ENCODE measurements at regions not wholly inside any gene's neighbourhood (a gene's known extent, or its start where the extent isn't known, plus 50 kb on each side); places are given as distances from the start of the nearest gene placed in this dataset.

GRCh38 chr10:44845361-44846175, 65.6 kb upstream of the TMEM72 start:
- intact Hi-C loops (cut with DNase I): no loop called here
- H3K27me3 ChIP-seq: no peaks in the 10 kb centered on the region
- H3K36me3 ChIP-seq: no peaks in the 10 kb centered on the region
- H3K9me3 ChIP-seq: no peaks in the 10 kb centered on the region
- TF ChIP-seq POLR2A (IDR thresholded peaks at IDR 0.05): no peak
- TF ChIP-seq, protein P1, sequence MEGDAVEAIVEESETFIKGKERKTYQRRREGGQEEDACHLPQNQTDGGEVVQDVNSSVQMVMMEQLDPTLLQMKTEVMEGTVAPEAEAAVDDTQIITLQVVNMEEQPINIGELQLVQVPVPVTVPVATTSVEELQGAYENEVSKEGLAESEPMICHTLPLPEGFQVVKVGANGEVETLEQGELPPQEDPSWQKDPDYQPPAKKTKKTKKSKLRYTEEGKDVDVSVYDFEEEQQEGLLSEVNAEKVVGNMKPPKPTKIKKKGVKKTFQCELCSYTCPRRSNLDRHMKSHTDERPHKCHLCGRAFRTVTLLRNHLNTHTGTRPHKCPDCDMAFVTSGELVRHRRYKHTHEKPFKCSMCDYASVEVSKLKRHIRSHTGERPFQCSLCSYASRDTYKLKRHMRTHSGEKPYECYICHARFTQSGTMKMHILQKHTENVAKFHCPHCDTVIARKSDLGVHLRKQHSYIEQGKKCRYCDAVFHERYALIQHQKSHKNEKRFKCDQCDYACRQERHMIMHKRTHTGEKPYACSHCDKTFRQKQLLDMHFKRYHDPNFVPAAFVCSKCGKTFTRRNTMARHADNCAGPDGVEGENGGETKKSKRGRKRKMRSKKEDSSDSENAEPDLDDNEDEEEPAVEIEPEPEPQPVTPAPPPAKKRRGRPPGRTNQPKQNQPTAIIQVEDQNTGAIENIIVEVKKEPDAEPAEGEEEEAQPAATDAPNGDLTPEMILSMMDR (IDR thresholded peaks at IDR 0.05): no peak
- DNase-seq: no peak
- WGBS, 2 donors: 74 to 76% methylated on average over 3 to 4 of the region's 6 CpGs
- no peak overlapping the region for H3K27ac ChIP-seq
- H3K4me1 ChIP-seq: no peaks in the 10 kb centered on the region
- no peak overlapping the region for H3K4me3 ChIP-seq

GRCh38 chr10:44847110-44847509, 64.0 kb upstream of the TMEM72 start:
- Histone ChIP-seq H3K27me3 (no peaks in the 10 kb centered on the region), H3K27ac (no peak overlapping the region), H3K36me3 (no peaks in the 10 kb centered on the region), H3K4me3 (no peak overlapping the region), H3K9me3 (no peaks in the 10 kb centered on the region), H3K4me1 (no peaks in the 10 kb centered on the region)
- TF ChIP-seq POLR2A (IDR thresholded peaks at IDR 0.05): no peak
- TF ChIP-seq, protein P1 (IDR thresholded peaks at IDR 0.05): no peak
- 92 to 93% methylated on average over 2 to 3 of the region's 3 CpGs for WGBS, 2 donors
- no peak for DNase-seq
- intact Hi-C loops (cut with DNase I): no loop called here

DNA sequence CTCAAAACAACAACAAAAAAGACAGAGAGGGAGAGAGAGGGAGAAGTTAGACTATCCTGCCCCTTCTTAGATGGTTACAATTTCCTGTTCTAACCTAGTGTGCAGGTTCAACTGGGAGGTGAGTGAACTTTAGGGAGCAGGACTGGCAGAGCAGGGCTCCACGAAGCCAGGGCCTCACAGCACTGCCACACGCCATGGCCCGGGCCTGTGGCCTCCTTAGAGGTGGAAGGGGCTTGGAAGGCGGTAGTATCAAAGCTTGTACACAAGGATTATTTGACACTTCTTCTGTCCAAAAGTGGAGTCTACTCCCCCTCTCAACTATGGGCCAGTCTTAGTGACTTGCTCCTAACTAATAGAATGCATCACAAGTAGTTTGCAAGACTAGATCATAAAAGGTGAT, 62.9 kb upstream of the TMEM72 start:
- Histone ChIP-seq H3K27ac (no peak overlapping the region), H3K27me3 (no peaks in the 10 kb centered on the region), H3K4me3 (no peak overlapping the region), H3K4me1 (no peaks in the 10 kb centered on the region), H3K36me3 (no peaks in the 10 kb centered on the region), H3K9me3 (no peaks in the 10 kb centered on the region)
- TF ChIP-seq, protein P1 (IDR thresholded peaks at IDR 0.05): no peak
- no peak for TF ChIP-seq POLR2A (IDR thresholded peaks at IDR 0.05)
- WGBS, 2 donors: 83 to 85% methylated on average over 4 of the region's 4 CpGs
- no peak for DNase-seq
- intact Hi-C loops (cut with DNase I): no loop called here

- H3K4me3 ChIP-seq: no peak overlapping the region
- TF ChIP-seq POLR2A (IDR thresholded peaks at IDR 0.05): no peak
- TF ChIP-seq, protein P1 (IDR thresholded peaks at IDR 0.05): no peak
- no peaks in the 10 kb centered on the region for H3K36me3 ChIP-seq
- WGBS, 2 donors: 63% methylated on average over 1 of the region's 2 CpGs; no CpG with 5 or more reads in 1 of the 2 donors
- no peaks in the 10 kb centered on the region for H3K27me3 ChIP-seq
- H3K9me3 ChIP-seq: no peaks in the 10 kb centered on the region
- intact Hi-C loops (cut with DNase I): no loop called here
- H3K4me1 ChIP-seq: no peaks in the 10 kb centered on the region
- no peak for DNase-seq
- H3K27ac ChIP-seq: no peak overlapping the region
Measured at GRCh38 chr10:44849936-44850335, 61.2 kb upstream of the TMEM72 start.

GRCh38 chr10:44850356-44850934, 60.7 kb upstream of the TMEM72 start:
- no peak overlapping the region for H3K27ac ChIP-seq
- no peak for DNase-seq
- H3K36me3 ChIP-seq: no peaks in the 10 kb centered on the region
- H3K4me3 ChIP-seq: no peak overlapping the region
- H3K9me3 ChIP-seq: no peaks in the 10 kb centered on the region
- H3K4me1 ChIP-seq: no peaks in the 10 kb centered on the region
- TF ChIP-seq, protein P1 (IDR thresholded peaks at IDR 0.05): no peak
- no peaks in the 10 kb centered on the region for H3K27me3 ChIP-seq
- 63 to 65% methylated on average over 6 to 8 of the region's 8 CpGs for WGBS, 2 donors
- intact Hi-C loops (cut with DNase I): no loop called here

Measured in esophagus squamous epithelium (tissue), 5 donors.